H9 (cell line): ENCODE measurements at regions not wholly inside any gene's neighbourhood (a gene's known extent, or its start where the extent isn't known, plus 50 kb on each side); places are given as distances from the start of the nearest gene placed in this dataset.

Source experiments
- DNase-seq: peaks from one replicate; pipeline ENCODE4 v3.0.0-alpha.2; 2017
- H2AFZ ChIP-seq: one replicate; pipeline ENCODE4 v1.6.1; 2013; ENCODE audit warnings: mild to moderate bottlenecking, low read length, control low read depth, moderate library complexity
- H2AK5ac ChIP-seq: 2 replicates; pipeline ENCODE4 v1.6.1; 2013; ENCODE audit warnings: low read length, control low read depth, mixed read lengths; ENCODE audit not compliant: insufficient read length
- H2BK120ac ChIP-seq: one replicate; pipeline ENCODE4 v1.6.1; 2013; ENCODE audit warnings: low read depth, mild to moderate bottlenecking, low read length, control low read depth, inconsistent platforms; ENCODE audit not compliant: poor library complexity, severe bottlenecking
- H2BK12ac ChIP-seq: 2 replicates; pipeline ENCODE4 v1.6.1; 2013; ENCODE audit warnings: low read length, control low read depth, mixed read lengths, low read depth; ENCODE audit not compliant: insufficient read length
- H2BK15ac ChIP-seq: 2 replicates; pipeline ENCODE4 v1.6.1; 2013; ENCODE audit warnings: low read depth, low read length, control low read depth
- H2BK20ac ChIP-seq: one replicate; pipeline ENCODE4 v1.6.1; 2013; ENCODE audit warnings: low read depth, mild to moderate bottlenecking, low read length, control low read depth, inconsistent platforms; ENCODE audit not compliant: poor library complexity, severe bottlenecking
- H2BK5ac ChIP-seq: 2 replicates; pipeline ENCODE4 v1.6.1; 2013; ENCODE audit warnings: low read length, control low read depth, mixed read lengths; ENCODE audit not compliant: insufficient read length
- H3K14ac ChIP-seq: 2 replicates; pipeline ENCODE4 v1.6.1; 2013; ENCODE audit warnings: low read length, control low read depth; ENCODE audit not compliant: insufficient read depth
- H3K18ac ChIP-seq: 2 replicates; pipeline ENCODE4 v1.6.1; 2013; ENCODE audit warnings: low read depth, mild to moderate bottlenecking, mixed read lengths, low read length, control low read depth; ENCODE audit not compliant: insufficient read length
- H3K23ac ChIP-seq: 2 replicates; pipeline ENCODE4 v1.6.1; 2013; ENCODE audit warnings: low read length, control low read depth, mixed read lengths, low read depth; ENCODE audit not compliant: insufficient read length
- H3K23me2 ChIP-seq: 2 replicates; pipeline ENCODE4 v1.6.1; 2013; ENCODE audit warnings: low read depth, mild to moderate bottlenecking, mixed read lengths, low read length, control low read depth; ENCODE audit not compliant: insufficient read length, poor library complexity, severe bottlenecking
- H3K27ac ChIP-seq: 2 replicates; pipeline ENCODE4 v1.5.1; 2013; ENCODE audit warnings: low read length, control low read depth, mixed read lengths, low read depth; ENCODE audit not compliant: insufficient read length
- H3K27me3 ChIP-seq: 2 replicates; pipeline ENCODE4 v1.6.1; 2013; ENCODE audit warnings: low read length, control low read depth, inconsistent platforms; ENCODE audit not compliant: insufficient read depth
- H3K4ac ChIP-seq: 2 replicates; pipeline ENCODE4 v1.6.1; 2013; ENCODE audit warnings: low read depth, mild to moderate bottlenecking, control low read depth, inconsistent platforms, low read length, moderate library complexity
- H3K4me1 ChIP-seq: 2 replicates; pipeline ENCODE4 v1.6.1; 2013; ENCODE audit warnings: low read length, control low read depth, inconsistent platforms; ENCODE audit not compliant: insufficient read depth
- H3K4me2 ChIP-seq: 2 replicates; pipeline ENCODE4 v1.6.1; 2013; ENCODE audit warnings: low read length, control low read depth, mixed read lengths; ENCODE audit not compliant: insufficient read length, insufficient read depth
- H3K56ac ChIP-seq: 2 replicates; pipeline ENCODE4 v1.6.1; 2013; ENCODE audit warnings: low read depth, mild to moderate bottlenecking, mixed read lengths, low read length, control low read depth; ENCODE audit not compliant: insufficient read length
- H3K79me1 ChIP-seq: 2 replicates; pipeline ENCODE4 v1.6.1; 2013; ENCODE audit warnings: low read depth, mild to moderate bottlenecking, moderate library complexity, low read length, control low read depth, inconsistent platforms; ENCODE audit not compliant: insufficient read depth, poor library complexity, severe bottlenecking
- H3K79me2 ChIP-seq: 2 replicates; pipeline ENCODE4 v1.6.1; 2013; ENCODE audit warnings: low read length, control low read depth, inconsistent platforms; ENCODE audit not compliant: insufficient read depth
- H3K9ac ChIP-seq: 2 replicates; pipeline ENCODE4 v1.6.1; 2013; ENCODE audit warnings: low read length, control low read depth, mixed read lengths; ENCODE audit not compliant: insufficient read length; ENCODE audit errors: extremely low read depth
- H3K9me3 ChIP-seq: one replicate; pipeline ENCODE4 v1.6.1; 2013; ENCODE audit warnings: low read depth, low read length, inconsistent platforms; ENCODE audit not compliant: control insufficient read depth
- H3T11ph ChIP-seq: one replicate; pipeline ENCODE4 v1.6.1; 2013; ENCODE audit warnings: mild to moderate bottlenecking, low read length, control low read depth, inconsistent platforms
- H4K20me1 ChIP-seq: one replicate; pipeline ENCODE4 v1.6.1; 2013; ENCODE audit not compliant: control insufficient read depth, insufficient read length, insufficient read depth
- H4K5ac ChIP-seq: 2 replicates; pipeline ENCODE4 v1.6.1; 2013; ENCODE audit warnings: low read depth, mild to moderate bottlenecking, mixed read lengths, low read length, control low read depth; ENCODE audit not compliant: insufficient read length
- H4K8ac ChIP-seq: replicated peaks from 2 replicates; pipeline ENCODE4 v1.6.1; 2013; ENCODE audit warnings: low read length, control low read depth, mixed read lengths, low read depth; ENCODE audit not compliant: insufficient read length
- H4K91ac ChIP-seq: 2 replicates; pipeline ENCODE4 v1.6.1; 2013; ENCODE audit warnings: low read depth, mild to moderate bottlenecking, moderate library complexity, mixed read lengths, low read length, control low read depth; ENCODE audit not compliant: insufficient read length
- H3K27ac Mint-ChIP-seq, 3 experiments: 2 replicates in 2 of 3; 3 replicates in 1 of 3; pipeline ENCODE4 v1.8.0; 2020 to 2021; ENCODE audit warnings: mixed read lengths in 3 of 3, mild to moderate bottlenecking in 1 of 3, moderate library complexity in 1 of 3
- H3K27me3 Mint-ChIP-seq: 2 replicates; pipeline ENCODE4 v1.8.0; 2021; ENCODE audit warnings: low read depth, mild to moderate bottlenecking, moderate library complexity, mixed read lengths
- H3K36me3 Mint-ChIP-seq, 3 experiments: 2 replicates in 2 of 3; 3 replicates in 1 of 3; pipeline ENCODE4 v1.8.0; 2020 to 2021; ENCODE audit warnings: low read depth in 3 of 3, mixed read lengths in 3 of 3; ENCODE audit not compliant: insufficient read depth in 1 of 3
- H3K4me1 Mint-ChIP-seq, 2 experiments: 2 replicates each; pipeline ENCODE4 v1.8.0; 2020; ENCODE audit warnings: mixed read lengths in 2 of 2
- H3K4me3 Mint-ChIP-seq, 2 experiments: 2 replicates in 1 of 2; 3 replicates in 1 of 2; pipeline ENCODE4 v1.8.0; 2020 to 2021; ENCODE audit warnings: mild to moderate bottlenecking in 2 of 2, mixed read lengths in 2 of 2, moderate library complexity in 1 of 2
- H3K9me3 Mint-ChIP-seq, 2 experiments: 2 replicates in 1 of 2; 3 replicates in 1 of 2; pipeline ENCODE4 v1.8.0; 2020; ENCODE audit warnings: mild to moderate bottlenecking in 2 of 2, mixed read lengths in 2 of 2, moderate library complexity in 1 of 2
- WGBS: extraction: QIAGEN DNeasy Blood & Tissue Kit; methylation state at CpG from one replicate; pipeline ENCODE4 v1.1.7; 2013; ENCODE audit warnings: missing lambda C conversion rate, low lambda C conversion rate, mixed read lengths; ENCODE audit not compliant: insufficient read length; ENCODE audit errors: extremely low coverage; 5-methylcytosine and 5-hydroxymethylcytosine counted together
- TF ChIP-seq, protein P1 (sequence below): fragments of 200-600 bp; sonication (generic); conservative IDR thresholded peaks from 3 replicates; pipeline ENCODE4 v1.8.0; 2021; ENCODE audit warnings: antibody characterized with exemption, mild to moderate bottlenecking

- no peaks in the 10 kb centered on the region for H3K23me2 ChIP-seq
- no peaks in the 10 kb centered on the region for H3K36me3 Mint-ChIP-seq
- H3K4me2 ChIP-seq, result no peak overlapping the region
- no peaks in the 10 kb centered on the region for H3K9me3 Mint-ChIP-seq
- no peak overlapping the region for H3K27ac Mint-ChIP-seq
- no peak overlapping the region for H3K23ac ChIP-seq
- no peak overlapping the region for H3K4me3 Mint-ChIP-seq
- H4K20me1 ChIP-seq, result no peaks in the 10 kb centered on the region
- no peaks in the 10 kb centered on the region for H3K79me1 ChIP-seq
- H4K5ac ChIP-seq, result no peak overlapping the region
- H2AFZ ChIP-seq, result no peak overlapping the region
- H2BK12ac ChIP-seq, result no peak overlapping the region
- H2BK5ac ChIP-seq, result no peak overlapping the region
- H3K4me1 Mint-ChIP-seq, result peaks cover 0 to 25% of the 10 kb centered on the region in 2 experiments; a peak in 3 of 4 replicates
- WGBS, result no CpG with 5 or more reads among the region's 9 CpGs
- H2AK5ac ChIP-seq, result no peak overlapping the region
- H3K14ac ChIP-seq, result no peak overlapping the region
- no peak overlapping the region for H4K8ac ChIP-seq
- no peak overlapping the region for H2BK15ac ChIP-seq
- H3T11ph ChIP-seq, result no peak overlapping the region
- H3K9me3 ChIP-seq, result no peaks in the 10 kb centered on the region
- no peaks in the 10 kb centered on the region for H3K27me3 ChIP-seq
- H3K79me2 ChIP-seq, result no peaks in the 10 kb centered on the region
- H3K27me3 Mint-ChIP-seq, result peaks cover 12% of the 10 kb centered on the region
- H3K4me1 ChIP-seq, result no peaks in the 10 kb centered on the region
- no peak overlapping the region for H3K27ac ChIP-seq
- no peak overlapping the region for H2BK20ac ChIP-seq
- H3K18ac ChIP-seq, result no peak overlapping the region
- H3K9ac ChIP-seq, result no peak overlapping the region
- no peak overlapping the region for H3K56ac ChIP-seq
- no peak for DNase-seq
- H2BK120ac ChIP-seq, result no peak overlapping the region
- TF ChIP-seq, protein P1, sequence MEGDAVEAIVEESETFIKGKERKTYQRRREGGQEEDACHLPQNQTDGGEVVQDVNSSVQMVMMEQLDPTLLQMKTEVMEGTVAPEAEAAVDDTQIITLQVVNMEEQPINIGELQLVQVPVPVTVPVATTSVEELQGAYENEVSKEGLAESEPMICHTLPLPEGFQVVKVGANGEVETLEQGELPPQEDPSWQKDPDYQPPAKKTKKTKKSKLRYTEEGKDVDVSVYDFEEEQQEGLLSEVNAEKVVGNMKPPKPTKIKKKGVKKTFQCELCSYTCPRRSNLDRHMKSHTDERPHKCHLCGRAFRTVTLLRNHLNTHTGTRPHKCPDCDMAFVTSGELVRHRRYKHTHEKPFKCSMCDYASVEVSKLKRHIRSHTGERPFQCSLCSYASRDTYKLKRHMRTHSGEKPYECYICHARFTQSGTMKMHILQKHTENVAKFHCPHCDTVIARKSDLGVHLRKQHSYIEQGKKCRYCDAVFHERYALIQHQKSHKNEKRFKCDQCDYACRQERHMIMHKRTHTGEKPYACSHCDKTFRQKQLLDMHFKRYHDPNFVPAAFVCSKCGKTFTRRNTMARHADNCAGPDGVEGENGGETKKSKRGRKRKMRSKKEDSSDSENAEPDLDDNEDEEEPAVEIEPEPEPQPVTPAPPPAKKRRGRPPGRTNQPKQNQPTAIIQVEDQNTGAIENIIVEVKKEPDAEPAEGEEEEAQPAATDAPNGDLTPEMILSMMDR, result no peak
- H4K91ac ChIP-seq, result no peak overlapping the region
- H3K4ac ChIP-seq, result no peak overlapping the region
Measured at GRCh38 chr5:2464141-2464540, 287.3 kb downstream of the IRX2 start.
